ENCODE measurements at regions not wholly inside any gene's neighbourhood (a gene's known extent, or its start where the extent isn't known, plus 50 kb on each side); places are given as distances from the start of the nearest gene placed in this dataset.

DNA sequence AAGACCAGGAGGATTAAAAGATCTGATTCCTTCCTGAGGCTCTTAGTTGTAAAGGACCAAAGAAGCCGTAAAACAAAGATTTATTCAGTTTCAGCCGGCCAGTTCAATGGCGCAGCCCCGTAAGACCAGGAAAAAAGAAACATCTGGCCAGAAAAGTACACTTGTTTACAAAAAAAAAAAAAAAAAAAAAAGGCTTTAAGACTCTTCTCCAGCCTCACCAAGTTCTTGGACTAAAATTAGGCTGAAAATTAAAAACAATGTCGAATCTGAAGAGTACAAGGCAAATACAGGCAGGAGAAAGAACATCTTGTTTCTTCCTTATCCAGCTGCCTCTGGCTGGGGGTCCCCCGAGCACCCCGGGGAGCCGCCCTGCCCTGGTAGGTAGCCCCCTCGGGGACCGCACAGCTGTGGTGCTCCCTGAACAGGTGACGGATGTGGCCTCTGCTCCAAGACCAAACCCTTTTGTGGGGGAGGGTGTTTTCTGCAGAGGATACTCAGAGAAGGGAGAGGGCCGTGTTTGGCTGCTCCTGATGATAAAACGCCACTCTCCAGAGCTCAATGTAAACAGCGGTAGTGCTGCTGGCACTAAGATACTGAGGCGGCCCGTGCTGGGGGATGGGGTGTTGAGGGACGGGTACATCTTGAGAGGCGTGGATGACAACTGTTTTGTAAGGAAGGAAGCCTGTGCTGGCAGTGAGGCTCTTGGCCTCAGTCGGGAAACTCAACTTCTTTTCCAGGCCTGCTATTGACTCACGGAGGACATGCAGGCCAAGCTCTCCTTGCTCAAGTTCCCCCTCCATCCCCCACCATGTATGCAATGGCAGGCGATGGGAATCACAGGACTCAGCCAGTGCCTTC lies 201.0 kb upstream of the DIO3 start:
- Mint-ChIP-seq H3K4me1 (peaks cover 4% of the 10 kb centered on the region; the same call in 2 of the 3 replicates), H3K4me3 (no peak overlapping the region), H3K9me3 (peaks cover 13% of the 10 kb centered on the region), H3K27me3 (ENCODE audit: insufficient read depth, low read depth, poor library complexity) (peaks cover 5% of the 10 kb centered on the region), H3K27ac (no peak overlapping the region), H3K36me3 (ENCODE audit: low read depth) (peaks cover 3% of the 10 kb centered on the region; the same call in 1 of the 3 replicates)
- TF ChIP-seq CTCF (conservative IDR thresholded peaks at IDR 0.05; ENCODE audit: low read depth in 2 of 2) (no peak), EZH2phosphoT487 (IDR thresholded peaks at IDR 0.05; ENCODE audit: unreplicated experiment) (no peak), EZH2 (IDR thresholded peaks at IDR 0.05; ENCODE audit: low read depth, unreplicated experiment) (no peak), STAT1 (IDR thresholded peaks at IDR 0.05; ENCODE audit: unreplicated experiment) (no peak), NANOG (IDR thresholded peaks at IDR 0.05; ENCODE audit: borderline replicate concordance) (no peak), ETS1 (IDR thresholded peaks at IDR 0.05) (no peak)
- TF ChIP-seq, protein P1, sequence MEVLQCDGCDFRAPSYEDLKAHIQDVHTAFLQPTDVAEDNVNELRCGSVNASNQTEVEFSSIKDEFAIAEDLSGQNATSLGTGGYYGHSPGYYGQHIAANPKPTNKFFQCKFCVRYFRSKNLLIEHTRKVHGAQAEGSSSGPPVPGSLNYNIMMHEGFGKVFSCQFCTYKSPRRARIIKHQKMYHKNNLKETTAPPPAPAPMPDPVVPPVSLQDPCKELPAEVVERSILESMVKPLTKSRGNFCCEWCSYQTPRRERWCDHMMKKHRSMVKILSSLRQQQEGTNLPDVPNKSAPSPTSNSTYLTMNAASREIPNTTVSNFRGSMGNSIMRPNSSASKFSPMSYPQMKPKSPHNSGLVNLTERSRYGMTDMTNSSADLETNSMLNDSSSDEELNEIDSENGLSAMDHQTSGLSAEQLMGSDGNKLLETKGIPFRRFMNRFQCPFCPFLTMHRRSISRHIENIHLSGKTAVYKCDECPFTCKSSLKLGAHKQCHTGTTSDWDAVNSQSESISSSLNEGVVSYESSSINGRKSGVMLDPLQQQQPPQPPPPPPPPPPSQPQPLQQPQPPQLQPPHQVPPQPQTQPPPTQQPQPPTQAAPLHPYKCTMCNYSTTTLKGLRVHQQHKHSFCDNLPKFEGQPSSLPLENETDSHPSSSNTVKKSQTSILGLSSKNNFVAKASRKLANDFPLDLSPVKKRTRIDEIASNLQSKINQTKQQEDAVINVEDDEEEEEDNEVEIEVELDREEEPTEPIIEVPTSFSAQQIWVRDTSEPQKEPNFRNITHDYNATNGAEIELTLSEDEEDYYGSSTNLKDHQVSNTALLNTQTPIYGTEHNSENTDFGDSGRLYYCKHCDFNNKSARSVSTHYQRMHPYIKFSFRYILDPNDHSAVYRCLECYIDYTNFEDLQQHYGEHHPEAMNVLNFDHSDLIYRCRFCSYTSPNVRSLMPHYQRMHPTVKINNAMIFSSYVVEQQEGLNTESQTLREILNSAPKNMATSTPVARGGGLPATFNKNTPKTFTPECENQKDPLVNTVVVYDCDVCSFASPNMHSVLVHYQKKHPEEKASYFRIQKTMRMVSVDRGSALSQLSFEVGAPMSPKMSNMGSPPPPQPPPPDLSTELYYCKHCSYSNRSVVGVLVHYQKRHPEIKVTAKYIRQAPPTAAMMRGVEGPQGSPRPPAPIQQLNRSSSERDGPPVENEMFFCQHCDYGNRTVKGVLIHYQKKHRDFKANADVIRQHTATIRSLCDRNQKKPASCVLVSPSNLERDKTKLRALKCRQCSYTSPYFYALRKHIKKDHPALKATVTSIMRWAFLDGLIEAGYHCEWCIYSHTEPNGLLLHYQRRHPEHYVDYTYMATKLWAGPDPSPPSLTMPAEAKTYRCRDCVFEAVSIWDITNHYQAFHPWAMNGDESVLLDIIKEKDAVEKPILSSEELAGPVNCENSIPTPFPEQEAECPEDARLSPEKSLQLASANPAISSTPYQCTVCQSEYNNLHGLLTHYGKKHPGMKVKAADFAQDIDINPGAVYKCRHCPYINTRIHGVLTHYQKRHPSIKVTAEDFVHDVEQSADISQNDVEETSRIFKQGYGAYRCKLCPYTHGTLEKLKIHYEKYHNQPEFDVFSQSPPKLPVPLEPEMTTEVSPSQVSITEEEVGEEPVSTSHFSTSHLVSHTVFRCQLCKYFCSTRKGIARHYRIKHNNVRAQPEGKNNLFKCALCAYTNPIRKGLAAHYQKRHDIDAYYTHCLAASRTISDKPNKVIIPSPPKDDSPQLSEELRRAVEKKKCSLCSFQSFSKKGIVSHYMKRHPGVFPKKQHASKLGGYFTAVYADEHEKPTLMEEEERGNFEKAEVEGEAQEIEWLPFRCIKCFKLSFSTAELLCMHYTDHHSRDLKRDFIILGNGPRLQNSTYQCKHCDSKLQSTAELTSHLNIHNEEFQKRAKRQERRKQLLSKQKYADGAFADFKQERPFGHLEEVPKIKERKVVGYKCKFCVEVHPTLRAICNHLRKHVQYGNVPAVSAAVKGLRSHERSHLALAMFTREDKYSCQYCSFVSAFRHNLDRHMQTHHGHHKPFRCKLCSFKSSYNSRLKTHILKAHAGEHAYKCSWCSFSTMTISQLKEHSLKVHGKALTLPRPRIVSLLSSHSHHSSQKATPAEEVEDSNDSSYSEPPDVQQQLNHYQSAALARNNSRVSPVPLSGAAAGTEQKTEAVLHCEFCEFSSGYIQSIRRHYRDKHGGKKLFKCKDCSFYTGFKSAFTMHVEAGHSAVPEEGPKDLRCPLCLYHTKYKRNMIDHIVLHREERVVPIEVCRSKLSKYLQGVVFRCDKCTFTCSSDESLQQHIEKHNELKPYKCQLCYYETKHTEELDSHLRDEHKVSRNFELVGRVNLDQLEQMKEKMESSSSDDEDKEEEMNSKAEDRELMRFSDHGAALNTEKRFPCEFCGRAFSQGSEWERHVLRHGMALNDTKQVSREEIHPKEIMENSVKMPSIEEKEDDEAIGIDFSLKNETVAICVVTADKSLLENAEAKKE (CRISPR knock-in tag; IDR thresholded peaks at IDR 0.05), result no peak
- H3F3A ChIP-seq (replicated peaks; ENCODE audit: low read depth), result no peaks in the 10 kb centered on the region
- 0 out of 2 replicates have a peak, but pooled peaks cover 3% of the 10 kb centered on the region for H3K9me2 ChIP-seq (ENCODE audit: insufficient read depth)
- no peak overlapping the region for H3K4me3 ChIP-seq
- ATAC-seq, result no peak
- no peaks in the 10 kb centered on the region for H3K36me3 ChIP-seq (ENCODE audit: insufficient read depth)
- H4K20me1 ChIP-seq (replicated peaks; ENCODE audit: insufficient read depth), result no peaks in the 10 kb centered on the region
- no peak overlapping the region for H3K27ac ChIP-seq (ENCODE audit: low read depth)
- H3K27me3 ChIP-seq (ENCODE audit: insufficient read depth), result no peaks in the 10 kb centered on the region
- no peak for DNase-seq (ENCODE audit: low spot score)
- no peaks in the 10 kb centered on the region for H3K4me1 ChIP-seq (ENCODE audit: insufficient read depth)
- H2AFZ ChIP-seq, result no peak overlapping the region
- H3K79me2 ChIP-seq (replicated peaks; ENCODE audit: insufficient read depth), result no peaks in the 10 kb centered on the region
- H3K4me2 ChIP-seq, result no peak overlapping the region
